ENCODE measurements at regions not wholly inside any gene's neighbourhood (a gene's known extent, or its start where the extent isn't known, plus 50 kb on each side); places are given as distances from the start of the nearest gene placed in this dataset.

DNA sequence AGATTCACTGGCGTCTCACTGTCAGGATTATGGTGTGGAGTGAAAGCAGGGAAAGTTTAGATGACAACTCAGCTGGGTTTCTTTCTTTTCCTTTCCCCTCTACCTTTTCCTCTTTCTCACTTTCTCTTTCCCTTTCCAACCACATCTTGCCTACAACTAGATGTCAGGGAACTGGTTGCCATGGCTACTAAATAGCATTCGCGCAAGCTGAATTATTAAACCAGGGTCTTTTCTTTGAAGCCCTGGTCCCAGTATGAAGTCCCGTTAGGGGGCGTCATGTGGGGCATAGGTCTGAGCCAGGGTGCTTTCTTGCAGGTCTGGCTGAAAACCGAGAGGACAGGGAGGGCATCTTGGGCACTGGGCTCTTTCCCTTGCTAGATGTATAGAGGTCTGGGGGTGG is 168.4 kb upstream of the CACNA1E start:
- no peak overlapping the region for H2AFZ ChIP-seq (ENCODE audit: insufficient read depth, low read depth, low read length, poor library complexity, severe bottlenecking)
- no peak overlapping the region for H3K9ac ChIP-seq (ENCODE audit: insufficient read depth, low read length, poor library complexity, severe bottlenecking)
- Mint-ChIP-seq H3K36me3 (peaks cover 0 to 3% of the 10 kb centered on the region in 2 donors), H3K4me1 (peaks cover 12% of the 10 kb centered on the region), H3K9me3 (peaks cover 0 to 10% (median 4%) of the 10 kb centered on the region in 7 donors), H3K27me3 (ENCODE audit: low read depth in 3 of 3) (peaks cover 56 to 69% (median 59%) of the 10 kb centered on the region in 3 donors), H3K4me3 (no peak overlapping the region), H3K27ac (no peak overlapping the region)
- no peaks in the 10 kb centered on the region for H3K4me1 ChIP-seq (ENCODE audit: control insufficient read depth in 1 of 2, insufficient read depth in 2 of 2, low read length in 2 of 2)
- no peak overlapping the region for H3K4me3 ChIP-seq (replicated peaks in 1 of 3; ENCODE audit: low read depth in 2 of 3, low read length in 3 of 3)
- DNase-seq = no peak
- H3K27ac ChIP-seq (ENCODE audit: low read depth in 1 of 2, low read length in 2 of 2) = no peak overlapping the region
- H3K79me2 ChIP-seq (ENCODE audit: insufficient read depth, low read length) = no peaks in the 10 kb centered on the region
- no peaks in the 10 kb centered on the region for H3K36me3 ChIP-seq (replicated peaks in 1 of 2; ENCODE audit: control insufficient read depth in 1 of 2, insufficient read depth in 2 of 2, low read length in 2 of 2)
- WGBS (ENCODE audit: insufficient coverage) = 48% methylated on average over 3 of the region's 6 CpGs
- peaks cover 0 to 28% of the 10 kb centered on the region in 2 donors for H3K9me3 ChIP-seq (replicated peaks in 1 of 2; ENCODE audit: control insufficient read depth in 1 of 2, insufficient read depth in 1 of 2, low read length in 2 of 2)
- no peak overlapping the region for H3K4me2 ChIP-seq (replicated peaks; ENCODE audit: extremely low read depth, low read length, poor library complexity, severe bottlenecking)
- H4K20me1 ChIP-seq (ENCODE audit: insufficient read depth, low read length) = no peaks in the 10 kb centered on the region
- intact Hi-C loops (cut with micrococcal nuclease) = no loop called here
- TF ChIP-seq, protein P1, sequence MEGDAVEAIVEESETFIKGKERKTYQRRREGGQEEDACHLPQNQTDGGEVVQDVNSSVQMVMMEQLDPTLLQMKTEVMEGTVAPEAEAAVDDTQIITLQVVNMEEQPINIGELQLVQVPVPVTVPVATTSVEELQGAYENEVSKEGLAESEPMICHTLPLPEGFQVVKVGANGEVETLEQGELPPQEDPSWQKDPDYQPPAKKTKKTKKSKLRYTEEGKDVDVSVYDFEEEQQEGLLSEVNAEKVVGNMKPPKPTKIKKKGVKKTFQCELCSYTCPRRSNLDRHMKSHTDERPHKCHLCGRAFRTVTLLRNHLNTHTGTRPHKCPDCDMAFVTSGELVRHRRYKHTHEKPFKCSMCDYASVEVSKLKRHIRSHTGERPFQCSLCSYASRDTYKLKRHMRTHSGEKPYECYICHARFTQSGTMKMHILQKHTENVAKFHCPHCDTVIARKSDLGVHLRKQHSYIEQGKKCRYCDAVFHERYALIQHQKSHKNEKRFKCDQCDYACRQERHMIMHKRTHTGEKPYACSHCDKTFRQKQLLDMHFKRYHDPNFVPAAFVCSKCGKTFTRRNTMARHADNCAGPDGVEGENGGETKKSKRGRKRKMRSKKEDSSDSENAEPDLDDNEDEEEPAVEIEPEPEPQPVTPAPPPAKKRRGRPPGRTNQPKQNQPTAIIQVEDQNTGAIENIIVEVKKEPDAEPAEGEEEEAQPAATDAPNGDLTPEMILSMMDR (IDR thresholded peaks at IDR 0.05) = no peak
- H3K27me3 ChIP-seq (ENCODE audit: control insufficient read depth in 2 of 2, insufficient read depth in 2 of 2, low read length in 2 of 2) = peaks cover 58 to 62% of the 10 kb centered on the region in 2 donors

DNA sequence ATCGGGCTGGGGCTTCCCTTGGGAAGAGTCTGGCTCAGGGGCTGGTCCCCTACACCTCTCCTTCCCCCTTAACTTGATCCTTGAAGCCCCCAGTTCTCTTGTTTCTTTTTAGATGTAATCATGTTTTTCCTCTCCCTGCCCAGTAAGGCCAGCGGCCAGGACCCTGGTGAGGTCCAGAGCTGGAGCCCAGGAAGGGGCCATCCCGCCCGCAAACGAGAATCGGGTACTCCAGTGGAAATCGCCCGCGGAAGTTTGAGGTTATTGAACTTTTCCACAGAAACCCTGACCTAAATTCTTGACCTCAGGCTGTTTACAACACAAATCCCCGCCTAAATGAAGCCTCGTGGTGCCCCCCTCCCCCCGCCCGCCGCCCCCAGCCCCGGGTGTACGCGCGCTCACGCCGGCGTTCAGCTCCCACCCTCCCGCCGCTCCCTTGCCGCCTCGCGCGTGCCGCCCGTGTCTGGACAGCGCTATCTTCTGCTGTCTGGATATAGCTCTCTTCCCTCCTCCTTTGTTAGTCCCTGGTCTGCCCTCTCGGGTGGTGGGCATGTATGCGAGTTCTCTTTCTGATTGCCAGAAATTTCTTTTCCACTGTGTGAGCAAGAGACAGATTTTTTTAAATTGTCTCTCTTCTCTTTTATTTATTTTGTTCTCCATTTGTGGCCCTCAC is 165.9 kb upstream of the CACNA1E start:
- no peak overlapping the region for H3K4me3 ChIP-seq (replicated peaks in 1 of 3; ENCODE audit: low read depth in 2 of 3, low read length in 3 of 3)
- Mint-ChIP-seq H3K4me1 (peaks cover 12% of the 10 kb centered on the region), H3K9me3 (peaks cover 0 to 10% (median 6%) of the 10 kb centered on the region in 7 donors), H3K27me3 (ENCODE audit: low read depth in 3 of 3) (peaks cover 60 to 83% (median 68%) of the 10 kb centered on the region in 3 donors), H3K4me3 (peak overlapping the region; percentile 39 to 92), H3K27ac (no peak overlapping the region), H3K36me3 (peaks cover 0 to 3% of the 10 kb centered on the region in 2 donors)
- H3K9ac ChIP-seq (ENCODE audit: insufficient read depth, low read length, poor library complexity, severe bottlenecking) = no peak overlapping the region
- no peak overlapping the region for H3K4me2 ChIP-seq (replicated peaks; ENCODE audit: extremely low read depth, low read length, poor library complexity, severe bottlenecking)
- H3K4me1 ChIP-seq (ENCODE audit: control insufficient read depth in 1 of 2, insufficient read depth in 2 of 2, low read length in 2 of 2) = no peaks in the 10 kb centered on the region
- DNase-seq = no peak
- H3K79me2 ChIP-seq (ENCODE audit: insufficient read depth, low read length) = no peaks in the 10 kb centered on the region
- no peaks in the 10 kb centered on the region for H3K36me3 ChIP-seq (replicated peaks in 1 of 2; ENCODE audit: control insufficient read depth in 1 of 2, insufficient read depth in 2 of 2, low read length in 2 of 2)
- WGBS (ENCODE audit: insufficient coverage) = 7% methylated on average over 6 of the region's 32 CpGs
- no peak overlapping the region for H3K27ac ChIP-seq (ENCODE audit: low read depth in 1 of 2, low read length in 2 of 2)
- no peak overlapping the region for H2AFZ ChIP-seq (ENCODE audit: insufficient read depth, low read depth, low read length, poor library complexity, severe bottlenecking)
- no peaks in the 10 kb centered on the region for H4K20me1 ChIP-seq (ENCODE audit: insufficient read depth, low read length)
- intact Hi-C loops (cut with micrococcal nuclease) = no loop called here
- H3K27me3 ChIP-seq (ENCODE audit: control insufficient read depth in 2 of 2, insufficient read depth in 2 of 2, low read length in 2 of 2) = peaks cover 65 to 75% of the 10 kb centered on the region in 2 donors
- H3K9me3 ChIP-seq (replicated peaks in 1 of 2; ENCODE audit: control insufficient read depth in 1 of 2, insufficient read depth in 1 of 2, low read length in 2 of 2) = peaks cover 0 to 29% of the 10 kb centered on the region in 2 donors
- TF ChIP-seq, protein P1 (IDR thresholded peaks at IDR 0.05) = no peak

Measured in CD14-positive monocyte (primary cell).